K562 (cell line): ENCODE measurements at regions not wholly inside any gene's neighbourhood (a gene's known extent, or its start where the extent isn't known, plus 50 kb on each side); places are given as distances from the start of the nearest gene placed in this dataset.
A peak's percentile ranks its signal among the peaks of the same experiment; 100 is the strongest.

Experiments used
- ATAC-seq: fragments of 200-7000 bp; cut with Tn5 transposase; 3 replicates; pipeline ENCODE4 v1.9.1; 2020; ENCODE audit warnings: moderate library complexity
- BruUV-seq: library from RNA; stranded (reverse); fragments of 400-500 nt; replicated peaks from 2 replicates; lab custom pipeline; 2021; lab: Mats Ljungman, UMichigan
- CTCF ChIA-PET: fragments of 300-600 bp; formaldehyde crosslinking; extraction: SDS; loops from one replicate; lab custom pipeline; 2021; ENCODE audit warnings: low intra/inter-chr PET ratio; lab: Yijun Ruan, JAX
- POLR2A ChIA-PET: fragments of 300-600, 350-650 bp; sonication (Branson Sonifier 250); formaldehyde crosslinking; extraction: SDS; loops from one replicate; lab custom pipeline; 2021; ENCODE audit warnings: antibody characterized with exemption, inconsistent platforms; lab: Yijun Ruan, JAX
- DNase-seq, 4 experiments: peaks; one replicate each; pipeline versions ENCODE4 v3.0.0 to v3.0.0-alpha.2; 2011 to 2018; ENCODE audit warnings: low spot score in 3 of 4, mixed read lengths in 3 of 4; ENCODE audit errors: extremely low read depth in 1 of 4
- FAIRE-seq: peaks from 2 replicates; lab custom pipeline; 2011; peaks lifted over from hg19 to GRCh38; lab: Jason Lieb, UNC
- H2AFZ ChIP-seq: 2 replicates; pipeline ENCODE4 v1.6.0; 2011; ENCODE audit warnings: low read depth, low read length, control low read depth, inconsistent platforms
- H3K27ac ChIP-seq: fragments of 200-600 bp; 3 replicates; pipeline ENCODE4 v1.8.0; 2011; ENCODE audit warnings: low read depth, mild to moderate bottlenecking, control low read depth, inconsistent platforms, low read length, moderate library complexity, mixed read lengths; ENCODE audit errors: extremely low read depth
- H3K27me3 ChIP-seq, 2 experiments: fragments of 300-600 bp in 1 of 2; 2 replicates in 1 of 2; 3 replicates in 1 of 2; pipeline versions ENCODE4 v1.6.0 to v1.8.0; 2011; ENCODE audit warnings: inconsistent platforms in 2 of 2, low read length in 2 of 2, mild to moderate bottlenecking in 1 of 2, mixed read lengths in 1 of 2, moderate library complexity in 1 of 2; ENCODE audit not compliant: control insufficient read depth in 2 of 2, insufficient read depth in 2 of 2
- H3K36me3 ChIP-seq: fragments of 300-600 bp; 3 replicates; pipeline ENCODE4 v1.8.0; 2011; ENCODE audit warnings: mild to moderate bottlenecking, low read length, inconsistent platforms; ENCODE audit not compliant: control insufficient read depth, insufficient read depth
- H3K4me1 ChIP-seq, 2 experiments: fragments of 200-600 bp in 1 of 2; replicated peaks in 1 of 2; 2 replicates in 1 of 2; 3 replicates in 1 of 2; pipeline versions ENCODE4 v1.5.1 to v1.8.0; 2011; ENCODE audit warnings: inconsistent platforms in 2 of 2, low read length in 2 of 2, mild to moderate bottlenecking in 1 of 2, mixed read lengths in 1 of 2, moderate library complexity in 1 of 2; ENCODE audit not compliant: control insufficient read depth in 2 of 2, insufficient read depth in 2 of 2
- H3K4me2 ChIP-seq: 2 replicates; pipeline ENCODE4 v1.6.1; 2011; ENCODE audit warnings: low read length, control low read depth, inconsistent platforms, mixed read lengths; ENCODE audit not compliant: insufficient read depth
- H3K4me3 ChIP-seq: fragments of 200-600 bp; sonication (generic), shearing (Covaris generic); 2 replicates; pipeline ENCODE4 v1.5.1; 2016; ENCODE audit warnings: control low read depth, inconsistent platforms
- H3K79me2 ChIP-seq: fragments of 200-600 bp; 3 replicates; pipeline ENCODE4 v1.8.0; 2011; ENCODE audit warnings: low read length, inconsistent platforms; ENCODE audit not compliant: control insufficient read depth, insufficient read depth
- H3K9ac ChIP-seq, 2 experiments: 2 replicates each; pipeline versions ENCODE4 v1.6.0 to v1.6.1; 2011; ENCODE audit warnings: low read depth in 2 of 2, low read length in 2 of 2, control low read depth in 1 of 2, inconsistent platforms in 1 of 2, mild to moderate bottlenecking in 1 of 2, mixed read lengths in 1 of 2; ENCODE audit not compliant: insufficient read depth in 1 of 2
- H3K9me1 ChIP-seq: one replicate; pipeline ENCODE4 v1.6.0; 2011; ENCODE audit warnings: inconsistent platforms, mild to moderate bottlenecking, low read length, moderate library complexity; ENCODE audit not compliant: control insufficient read depth, insufficient read depth
- H3K9me3 ChIP-seq: replicated peaks from 2 replicates; pipeline ENCODE4 v1.5.1; 2011; ENCODE audit warnings: low read depth, low read length, inconsistent platforms; ENCODE audit not compliant: control insufficient read depth, insufficient read depth
- H4K20me1 ChIP-seq: replicated peaks from 2 replicates; pipeline ENCODE4 v1.6.1; 2011; ENCODE audit warnings: low read length, inconsistent platforms, mixed read lengths; ENCODE audit not compliant: control insufficient read depth, insufficient read depth
- BRD4 ChIP-seq: fragments of 200-600 bp; sonication (generic); IDR thresholded peaks from 2 replicates; pipeline ENCODE4 v1.6.1; 2017; ENCODE audit warnings: inconsistent platforms
- KLF13 ChIP-seq: fragments of 450-650 bp; IDR thresholded peaks from 2 replicates; pipeline ENCODE4 v1.6.1; 2016; ENCODE audit warnings: missing genetic modification characterization, low read depth, mild to moderate bottlenecking, missing compliant biosample characterization, moderate library complexity, borderline replicate concordance
- NFE2 ChIP-seq: IDR thresholded peaks from 2 replicates; pipeline ENCODE4 v1.6.1; 2014; ENCODE audit warnings: antibody characterized with exemption, low read depth
- RHOXF2B ChIP-seq: fragments of 250-450 bp; sonication (Bioruptor Pico); conservative IDR thresholded peaks from 2 replicates; pipeline ENCODE4 v1.5.1; 2021
- SPI1 ChIP-seq: IDR thresholded peaks from 2 replicates; pipeline ENCODE4 v1.6.1; 2011; ENCODE audit warnings: low read depth, low read length, control low read depth, borderline replicate concordance
- WGBS: fragments of 100-300 bp; shearing (Covaris generic); methylation state at CpG from one replicate; pipeline ENCODE4 v1.1.6; 2016; ENCODE audit warnings: low coverage, mixed read lengths; ENCODE audit not compliant: insufficient coverage; ENCODE audit errors: missing lambda C conversion rate; 5-methylcytosine and 5-hydroxymethylcytosine counted together
- in situ Hi-C: fragments of 300-500 bp; cut with MboI; formaldehyde crosslinking; loops from 4 replicates; pipeline ENCODE4 v1.15.0; 2018; ENCODE audit warnings: inconsistent platforms, mixed read lengths
- intact Hi-C: fragments of 100-400 bp; cut with micrococcal nuclease; formaldehyde crosslinking; loops from 2 replicates; pipeline ENCODE4 v1.14.2; 2022
- TF ChIP-seq, protein P1 (sequence below): fragments of 250-450 bp; sonication (Bioruptor Pico); IDR thresholded peaks from 2 replicates; pipeline ENCODE4 v1.4.0; 2020; ENCODE audit warnings: mild to moderate bottlenecking, moderate library complexity
- TF ChIP-seq, protein P2 (sequence below): sonication (generic); IDR thresholded peaks from 2 replicates; pipeline ENCODE4 v1.6.1; 2016
- TF ChIP-seq, protein P3 (sequence below): fragments of 450-650 bp; formaldehyde crosslinking; IDR thresholded peaks from 2 replicates; pipeline ENCODE4 v1.4.0; 2022; ENCODE audit warnings: mild to moderate bottlenecking, moderate library complexity
- TF ChIP-seq, protein P4 (sequence below): fragments of 450-650 bp; IDR thresholded peaks from 2 replicates; pipeline ENCODE4 v1.7.1; 2018; ENCODE audit warnings: mild to moderate bottlenecking, low read depth; ENCODE audit not compliant: partially characterized antibody

DNA sequence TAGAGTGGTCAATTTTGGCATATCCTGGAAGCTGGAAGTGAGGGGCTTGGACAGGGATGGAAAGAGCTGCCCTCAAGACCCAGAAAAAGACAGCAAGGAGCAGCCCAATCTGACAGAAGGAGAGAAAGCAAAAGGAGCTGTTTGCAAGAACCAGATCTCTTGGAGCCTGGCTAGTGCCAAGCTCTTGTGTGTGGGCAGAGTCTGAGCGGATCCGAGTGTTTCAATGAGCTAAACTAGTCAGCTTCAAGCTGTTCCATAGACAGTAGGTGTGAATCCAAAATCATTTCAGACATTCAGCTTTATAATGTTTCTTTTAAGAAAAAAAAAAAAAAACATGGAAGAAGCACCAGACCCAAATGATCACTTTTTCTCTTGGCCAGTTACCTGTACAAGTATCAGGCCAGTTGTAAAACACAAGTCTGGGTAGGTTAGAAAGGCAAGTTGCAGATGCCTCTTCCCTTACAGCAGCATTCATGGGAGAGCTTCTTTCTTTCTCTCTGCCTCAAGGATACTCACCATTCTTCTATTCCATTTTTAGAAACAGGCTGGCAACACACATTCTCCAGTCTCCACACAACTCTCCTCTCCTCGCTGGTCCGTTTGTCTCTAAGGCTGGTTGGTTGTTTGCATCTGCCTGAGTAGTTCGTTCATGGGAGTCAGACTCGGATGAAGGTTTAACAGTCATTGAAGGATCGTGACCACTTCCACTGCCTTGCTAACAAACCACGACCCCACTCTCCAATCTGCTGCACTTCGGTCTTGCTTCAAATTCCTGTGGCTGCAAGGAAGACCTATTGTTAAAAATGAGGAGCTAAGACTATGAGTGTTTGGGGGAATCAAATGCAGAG lies 105.2 kb upstream of the GATB start (continued):
- TF ChIP-seq, protein P1, sequence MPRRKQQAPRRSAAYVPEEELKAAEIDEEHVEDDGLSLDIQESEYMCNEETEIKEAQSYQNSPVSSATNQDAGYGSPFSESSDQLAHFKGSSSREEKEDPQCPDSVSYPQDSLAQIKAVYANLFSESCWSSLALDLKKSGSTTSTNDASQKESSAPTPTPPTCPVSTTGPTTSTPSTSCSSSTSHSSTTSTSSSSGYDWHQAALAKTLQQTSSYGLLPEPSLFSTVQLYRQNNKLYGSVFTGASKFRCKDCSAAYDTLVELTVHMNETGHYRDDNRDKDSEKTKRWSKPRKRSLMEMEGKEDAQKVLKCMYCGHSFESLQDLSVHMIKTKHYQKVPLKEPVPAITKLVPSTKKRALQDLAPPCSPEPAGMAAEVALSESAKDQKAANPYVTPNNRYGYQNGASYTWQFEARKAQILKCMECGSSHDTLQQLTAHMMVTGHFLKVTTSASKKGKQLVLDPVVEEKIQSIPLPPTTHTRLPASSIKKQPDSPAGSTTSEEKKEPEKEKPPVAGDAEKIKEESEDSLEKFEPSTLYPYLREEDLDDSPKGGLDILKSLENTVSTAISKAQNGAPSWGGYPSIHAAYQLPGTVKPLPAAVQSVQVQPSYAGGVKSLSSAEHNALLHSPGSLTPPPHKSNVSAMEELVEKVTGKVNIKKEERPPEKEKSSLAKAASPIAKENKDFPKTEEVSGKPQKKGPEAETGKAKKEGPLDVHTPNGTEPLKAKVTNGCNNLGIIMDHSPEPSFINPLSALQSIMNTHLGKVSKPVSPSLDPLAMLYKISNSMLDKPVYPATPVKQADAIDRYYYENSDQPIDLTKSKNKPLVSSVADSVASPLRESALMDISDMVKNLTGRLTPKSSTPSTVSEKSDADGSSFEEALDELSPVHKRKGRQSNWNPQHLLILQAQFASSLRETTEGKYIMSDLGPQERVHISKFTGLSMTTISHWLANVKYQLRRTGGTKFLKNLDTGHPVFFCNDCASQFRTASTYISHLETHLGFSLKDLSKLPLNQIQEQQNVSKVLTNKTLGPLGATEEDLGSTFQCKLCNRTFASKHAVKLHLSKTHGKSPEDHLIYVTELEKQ (CRISPR knock-in tag): no peak
- TF ChIP-seq RHOXF2B (CRISPR knock-in tag): no peak
- TF ChIP-seq, protein P2, sequence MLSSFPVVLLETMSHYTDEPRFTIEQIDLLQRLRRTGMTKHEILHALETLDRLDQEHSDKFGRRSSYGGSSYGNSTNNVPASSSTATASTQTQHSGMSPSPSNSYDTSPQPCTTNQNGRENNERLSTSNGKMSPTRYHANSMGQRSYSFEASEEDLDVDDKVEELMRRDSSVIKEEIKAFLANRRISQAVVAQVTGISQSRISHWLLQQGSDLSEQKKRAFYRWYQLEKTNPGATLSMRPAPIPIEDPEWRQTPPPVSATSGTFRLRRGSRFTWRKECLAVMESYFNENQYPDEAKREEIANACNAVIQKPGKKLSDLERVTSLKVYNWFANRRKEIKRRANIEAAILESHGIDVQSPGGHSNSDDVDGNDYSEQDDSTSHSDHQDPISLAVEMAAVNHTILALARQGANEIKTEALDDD: no peak

DNA sequence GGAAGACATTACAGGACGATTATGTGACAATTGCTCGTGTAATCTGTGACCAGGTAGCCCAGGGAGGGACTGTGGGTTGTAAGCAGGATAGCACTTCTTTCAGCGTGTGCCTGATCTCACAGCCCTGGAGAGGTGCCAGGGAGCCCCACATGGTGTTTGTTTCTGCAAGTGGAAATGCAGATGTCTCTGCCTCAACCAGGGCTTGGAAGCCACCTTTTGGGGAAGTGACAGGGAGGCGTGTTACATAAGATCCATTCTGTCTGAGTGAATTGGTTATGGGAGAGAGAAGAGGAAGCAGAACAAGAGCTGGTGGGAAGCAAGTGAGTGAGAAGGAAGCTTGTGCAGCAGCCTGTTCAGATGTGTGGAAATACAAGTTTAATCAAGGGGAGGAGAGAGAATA lies 104.5 kb upstream of the GATB start:
- H3K27ac ChIP-seq: no peak overlapping the region
- H3K4me2 ChIP-seq: no peak overlapping the region
- H4K20me1 ChIP-seq: peaks cover 7% of the 10 kb centered on the region; the same call in 1 of the 2 replicates
- 0% methylated on average over 4 of the region's 4 CpGs for WGBS
- H3K9me3 ChIP-seq: no peaks in the 10 kb centered on the region
- ChIA-PET CTCF (no interaction called here), POLR2A (no interaction called here)
- in situ Hi-C loops: no loop called here
- no peak overlapping the region for H2AFZ ChIP-seq
- ATAC-seq (no peak), DNase-seq (no peak), FAIRE-seq (no peak)
- BruUV-seq: no TSS peak
- no peak overlapping the region for H3K9ac ChIP-seq
- H3K36me3 ChIP-seq: no peaks in the 10 kb centered on the region
- no peak overlapping the region for H3K4me3 ChIP-seq
- H3K4me1 ChIP-seq: no peaks in the 10 kb centered on the region
- peaks cover 9 to 43% of the 10 kb centered on the region in 2 experiments; a peak in 3 of 5 replicates for H3K27me3 ChIP-seq
- intact Hi-C loops: no loop called here
- no peaks in the 10 kb centered on the region for H3K9me1 ChIP-seq
- no peaks in the 10 kb centered on the region for H3K79me2 ChIP-seq
- TF ChIP-seq, protein P3, sequence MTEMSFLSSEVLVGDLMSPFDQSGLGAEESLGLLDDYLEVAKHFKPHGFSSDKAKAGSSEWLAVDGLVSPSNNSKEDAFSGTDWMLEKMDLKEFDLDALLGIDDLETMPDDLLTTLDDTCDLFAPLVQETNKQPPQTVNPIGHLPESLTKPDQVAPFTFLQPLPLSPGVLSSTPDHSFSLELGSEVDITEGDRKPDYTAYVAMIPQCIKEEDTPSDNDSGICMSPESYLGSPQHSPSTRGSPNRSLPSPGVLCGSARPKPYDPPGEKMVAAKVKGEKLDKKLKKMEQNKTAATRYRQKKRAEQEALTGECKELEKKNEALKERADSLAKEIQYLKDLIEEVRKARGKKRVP (CRISPR knock-in tag): no peak
- peak; percentile 3; the same call in 1 of the 2 replicates for TF ChIP-seq SPI1
- no peak for TF ChIP-seq BRD4
- TF ChIP-seq KLF13: no peak
- TF ChIP-seq, protein P4, sequence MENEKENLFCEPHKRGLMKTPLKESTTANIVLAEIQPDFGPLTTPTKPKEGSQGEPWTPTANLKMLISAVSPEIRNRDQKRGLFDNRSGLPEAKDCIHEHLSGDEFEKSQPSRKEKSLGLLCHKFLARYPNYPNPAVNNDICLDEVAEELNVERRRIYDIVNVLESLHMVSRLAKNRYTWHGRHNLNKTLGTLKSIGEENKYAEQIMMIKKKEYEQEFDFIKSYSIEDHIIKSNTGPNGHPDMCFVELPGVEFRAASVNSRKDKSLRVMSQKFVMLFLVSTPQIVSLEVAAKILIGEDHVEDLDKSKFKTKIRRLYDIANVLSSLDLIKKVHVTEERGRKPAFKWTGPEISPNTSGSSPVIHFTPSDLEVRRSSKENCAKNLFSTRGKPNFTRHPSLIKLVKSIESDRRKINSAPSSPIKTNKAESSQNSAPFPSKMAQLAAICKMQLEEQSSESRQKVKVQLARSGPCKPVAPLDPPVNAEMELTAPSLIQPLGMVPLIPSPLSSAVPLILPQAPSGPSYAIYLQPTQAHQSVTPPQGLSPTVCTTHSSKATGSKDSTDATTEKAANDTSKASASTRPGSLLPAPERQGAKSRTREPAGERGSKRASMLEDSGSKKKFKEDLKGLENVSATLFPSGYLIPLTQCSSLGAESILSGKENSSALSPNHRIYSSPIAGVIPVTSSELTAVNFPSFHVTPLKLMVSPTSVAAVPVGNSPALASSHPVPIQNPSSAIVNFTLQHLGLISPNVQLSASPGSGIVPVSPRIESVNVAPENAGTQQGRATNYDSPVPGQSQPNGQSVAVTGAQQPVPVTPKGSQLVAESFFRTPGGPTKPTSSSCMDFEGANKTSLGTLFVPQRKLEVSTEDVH: no peak
- no peak for TF ChIP-seq NFE2
